Subcutaneous abdominal adipose tissue (tissue), 5 donors: ENCODE measurements at regions not wholly inside any gene's neighbourhood (a gene's known extent, or its start where the extent isn't known, plus 50 kb on each side); places are given as distances from the start of the nearest gene placed in this dataset.

Experiments
- H3K27ac ChIP-seq: one replicate; pipeline ENCODE4 v1.7.0; 2013; ENCODE audit warnings: low read depth, mild to moderate bottlenecking, inconsistent platforms, low read length, moderate library complexity
- H3K27me3 ChIP-seq, 5 donors: one replicate each; pipeline ENCODE4 v1.7.0; 2013; ENCODE audit warnings: low read length in 5 of 5, inconsistent platforms in 1 of 5; ENCODE audit not compliant: control insufficient read depth in 5 of 5, insufficient read depth in 4 of 5
- H3K36me3 ChIP-seq, 5 donors: one replicate each; pipeline ENCODE4 v1.7.0; 2013; ENCODE audit warnings: low read length in 5 of 5; ENCODE audit not compliant: control insufficient read depth in 5 of 5, insufficient read depth in 5 of 5
- H3K4me1 ChIP-seq, 5 donors: one replicate each; pipeline ENCODE4 v1.7.0; 2013; ENCODE audit warnings: low read length in 5 of 5, mild to moderate bottlenecking in 3 of 5, moderate library complexity in 1 of 5; ENCODE audit not compliant: control insufficient read depth in 5 of 5, insufficient read depth in 5 of 5
- H3K4me3 ChIP-seq, 5 donors: one replicate each; pipeline ENCODE4 v1.7.0; 2013; ENCODE audit warnings: low read length in 5 of 5, low read depth in 1 of 5
- H3K9ac ChIP-seq, 5 donors: one replicate each; pipeline ENCODE4 v1.7.0; 2013; ENCODE audit warnings: low read length in 5 of 5, mild to moderate bottlenecking in 4 of 5, moderate library complexity in 3 of 5
- H3K9me3 ChIP-seq, 5 donors: one replicate each; pipeline ENCODE4 v1.7.0; 2013; ENCODE audit warnings: low read length in 5 of 5; ENCODE audit not compliant: control insufficient read depth in 5 of 5
- donor health status: healthy.
- donor health status: healthy.
- donor health status: healthy.
- donor health status: healthy.
- donor health status: healthy.

GRCh38 chr9:72471096-72471495 is 50.3 kb upstream of the TMC1 start:
- H3K36me3 ChIP-seq = no peaks in the 10 kb centered on the region
- no peaks in the 10 kb centered on the region for H3K4me1 ChIP-seq
- no peak overlapping the region for H3K27ac ChIP-seq
- no peaks in the 10 kb centered on the region for H3K27me3 ChIP-seq
- H3K9ac ChIP-seq = no peak overlapping the region
- no peak overlapping the region for H3K4me3 ChIP-seq
- H3K9me3 ChIP-seq = no peaks in the 10 kb centered on the region

GRCh38 chr9:72467766-72468738 is 53.4 kb upstream of the TMC1 start:
- H3K27ac ChIP-seq = no peak overlapping the region
- no peak overlapping the region for H3K9ac ChIP-seq
- H3K36me3 ChIP-seq = no peaks in the 10 kb centered on the region
- H3K27me3 ChIP-seq = no peaks in the 10 kb centered on the region
- H3K9me3 ChIP-seq = no peaks in the 10 kb centered on the region
- peaks cover 0 to 8% (median 0%) of the 10 kb centered on the region in 5 donors for H3K4me1 ChIP-seq
- H3K4me3 ChIP-seq = no peak overlapping the region

- Histone ChIP-seq H3K36me3 (no peaks in the 10 kb centered on the region), H3K9me3 (no peaks in the 10 kb centered on the region), H3K27me3 (no peaks in the 10 kb centered on the region), H3K4me3 (no peak overlapping the region), H3K9ac (no peak overlapping the region), H3K4me1 (peaks cover 0 to 8% (median 0%) of the 10 kb centered on the region in 5 donors), H3K27ac (no peak overlapping the region)
These were observed 55.8 kb upstream of the TMC1 start for GRCh38 chr9:72465593-72465984.

GRCh38 chr9:72464857-72465592 is 56.4 kb upstream of the TMC1 start:
- Histone ChIP-seq H3K27ac (no peak overlapping the region), H3K4me3 (peak overlapping the region in 3 of 5 donors; percentile 20 to 38 (median 20)), H3K36me3 (no peaks in the 10 kb centered on the region), H3K9me3 (no peaks in the 10 kb centered on the region), H3K4me1 (peaks cover 0 to 8% (median 0%) of the 10 kb centered on the region in 5 donors), H3K27me3 (no peaks in the 10 kb centered on the region), H3K9ac (peak overlapping the region in 1 of 5 donors; percentile 26)

GRCh38 chr9:72462340-72462739 is 59.1 kb upstream of the TMC1 start:
- Histone ChIP-seq H3K9ac (no peak overlapping the region), H3K4me1 (peaks cover 0 to 8% (median 2%) of the 10 kb centered on the region in 5 donors), H3K27me3 (no peaks in the 10 kb centered on the region), H3K36me3 (no peaks in the 10 kb centered on the region), H3K9me3 (no peaks in the 10 kb centered on the region), H3K27ac (no peak overlapping the region), H3K4me3 (no peak overlapping the region)

GRCh38 chr9:72460342-72461312 is 60.8 kb upstream of the TMC1 start:
- Histone ChIP-seq H3K27ac (no peak overlapping the region), H3K27me3 (no peaks in the 10 kb centered on the region), H3K36me3 (no peaks in the 10 kb centered on the region), H3K4me3 (no peak overlapping the region), H3K9me3 (no peaks in the 10 kb centered on the region), H3K9ac (no peak overlapping the region), H3K4me1 (peaks cover 0 to 8% (median 2%) of the 10 kb centered on the region in 5 donors)

- H3K4me3 ChIP-seq = no peak overlapping the region
- H3K27ac ChIP-seq = no peak overlapping the region
- peaks cover 0 to 8% (median 2%) of the 10 kb centered on the region in 5 donors for H3K4me1 ChIP-seq
- no peaks in the 10 kb centered on the region for H3K9me3 ChIP-seq
- no peak overlapping the region for H3K9ac ChIP-seq
- no peaks in the 10 kb centered on the region for H3K36me3 ChIP-seq
- no peaks in the 10 kb centered on the region for H3K27me3 ChIP-seq
These were observed 62.1 kb upstream of the TMC1 start for GRCh38 chr9:72459308-72459707.

GRCh38 chr9:72458153-72458552 is 63.3 kb upstream of the TMC1 start:
- H3K27ac ChIP-seq = no peak overlapping the region
- H3K36me3 ChIP-seq = no peaks in the 10 kb centered on the region
- H3K27me3 ChIP-seq = no peaks in the 10 kb centered on the region
- H3K9me3 ChIP-seq = no peaks in the 10 kb centered on the region
- peaks cover 0 to 8% (median 0%) of the 10 kb centered on the region in 5 donors for H3K4me1 ChIP-seq
- no peak overlapping the region for H3K9ac ChIP-seq
- H3K4me3 ChIP-seq = no peak overlapping the region

- Histone ChIP-seq H3K27ac (no peak overlapping the region), H3K9me3 (no peaks in the 10 kb centered on the region), H3K27me3 (no peaks in the 10 kb centered on the region), H3K9ac (no peak overlapping the region), H3K36me3 (no peaks in the 10 kb centered on the region), H3K4me1 (peaks cover 0 to 8% (median 0%) of the 10 kb centered on the region in 5 donors), H3K4me3 (no peak overlapping the region)
These were observed 64.0 kb upstream of the TMC1 start for GRCh38 chr9:72457366-72457765.
